BLaER1 (cell line): ENCODE measurements at regions not wholly inside any gene's neighbourhood (a gene's known extent, or its start where the extent isn't known, plus 50 kb on each side); places are given as distances from the start of the nearest gene placed in this dataset.

Experiments
- H3K27ac ChIP-seq: shearing (Covaris generic); formaldehyde crosslinking; 2 replicates; pipeline ENCODE4 v1.8.1; 2022
- H3K27me3 ChIP-seq: shearing (Covaris generic); formaldehyde crosslinking; 2 replicates; pipeline ENCODE4 v1.8.1; 2022
- H3K36me3 ChIP-seq: shearing (Covaris generic); formaldehyde crosslinking; 2 replicates; pipeline ENCODE4 v1.8.1; 2022
- H3K4me1 ChIP-seq: shearing (Covaris generic); formaldehyde crosslinking; 2 replicates; pipeline ENCODE4 v1.8.1; 2022
- H3K4me2 ChIP-seq: shearing (Covaris generic); formaldehyde crosslinking; 2 replicates; pipeline ENCODE4 v1.8.1; 2022
- H3K4me3 ChIP-seq: shearing (Covaris generic); formaldehyde crosslinking; 2 replicates; pipeline ENCODE4 v1.8.1; 2022
- H3K9ac ChIP-seq: shearing (Covaris generic); formaldehyde crosslinking; 2 replicates; pipeline ENCODE4 v1.8.1; 2022
- H3K9me3 ChIP-seq: shearing (Covaris generic); formaldehyde crosslinking; 2 replicates; pipeline ENCODE4 v1.8.1; 2022
- H4K20me1 ChIP-seq: shearing (Covaris generic); formaldehyde crosslinking; 2 replicates; pipeline ENCODE4 v1.8.1; 2022
- Cebpa-rat ChIP-seq: shearing (Covaris generic); IDR thresholded peaks from 2 replicates; pipeline ENCODE4 v1.8.1; 2022

DNA sequence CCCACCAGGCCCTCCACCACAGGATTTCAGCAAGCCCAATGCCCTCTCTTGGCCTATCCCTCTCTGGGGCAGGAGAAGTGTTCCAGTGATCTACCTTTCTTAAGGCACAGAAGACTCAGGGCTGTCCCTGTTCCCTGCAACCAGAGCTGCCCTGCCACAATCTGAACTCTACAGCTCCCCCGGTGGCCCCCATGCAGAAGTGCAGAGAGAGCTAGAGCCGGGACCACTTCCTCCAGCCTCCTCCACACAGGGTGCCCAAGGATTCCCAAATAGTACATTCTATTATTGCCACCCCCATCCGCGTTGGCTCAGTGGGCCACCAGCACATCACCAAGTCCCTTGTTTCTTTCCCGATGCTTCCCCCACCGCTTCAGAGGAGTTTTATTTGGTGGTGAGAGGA, 114.8 kb upstream of the PTPRM start:
- no peaks in the 10 kb centered on the region for H4K20me1 ChIP-seq
- no peak overlapping the region for H3K27ac ChIP-seq
- H3K27me3 ChIP-seq, result no peaks in the 10 kb centered on the region
- H3K4me3 ChIP-seq, result no peak overlapping the region
- no peak overlapping the region for H3K9ac ChIP-seq
- no peaks in the 10 kb centered on the region for H3K9me3 ChIP-seq
- no peaks in the 10 kb centered on the region for H3K36me3 ChIP-seq
- TF ChIP-seq Cebpa-rat, result no peak
- H3K4me1 ChIP-seq, result no peaks in the 10 kb centered on the region
- H3K4me2 ChIP-seq, result no peak overlapping the region

GRCh38 chr18:7454429-7454828, 112.7 kb upstream of the PTPRM start:
- TF ChIP-seq Cebpa-rat, result no peak
- no peaks in the 10 kb centered on the region for H3K36me3 ChIP-seq
- H3K27me3 ChIP-seq, result no peaks in the 10 kb centered on the region
- no peaks in the 10 kb centered on the region for H3K9me3 ChIP-seq
- H3K4me1 ChIP-seq, result no peaks in the 10 kb centered on the region
- no peak overlapping the region for H3K9ac ChIP-seq
- no peaks in the 10 kb centered on the region for H4K20me1 ChIP-seq
- H3K4me3 ChIP-seq, result no peak overlapping the region
- no peak overlapping the region for H3K4me2 ChIP-seq
- no peak overlapping the region for H3K27ac ChIP-seq

- Histone ChIP-seq H3K27me3 (no peaks in the 10 kb centered on the region), H3K4me1 (no peaks in the 10 kb centered on the region), H3K36me3 (no peaks in the 10 kb centered on the region), H3K9ac (no peak overlapping the region), H3K27ac (no peak overlapping the region), H4K20me1 (no peaks in the 10 kb centered on the region), H3K9me3 (no peaks in the 10 kb centered on the region), H3K4me3 (no peak overlapping the region), H3K4me2 (no peak overlapping the region)
- no peak for TF ChIP-seq Cebpa-rat
Measured at GRCh38 chr18:7456376-7456775, 110.7 kb upstream of the PTPRM start.

GRCh38 chr18:7457262-7457661, 109.9 kb upstream of the PTPRM start:
- Histone ChIP-seq H3K4me3 (no peak overlapping the region), H3K27me3 (no peaks in the 10 kb centered on the region), H3K36me3 (no peaks in the 10 kb centered on the region), H3K9ac (no peak overlapping the region), H4K20me1 (no peaks in the 10 kb centered on the region), H3K4me2 (no peak overlapping the region), H3K27ac (no peak overlapping the region), H3K9me3 (no peaks in the 10 kb centered on the region), H3K4me1 (no peaks in the 10 kb centered on the region)
- no peak for TF ChIP-seq Cebpa-rat

DNA sequence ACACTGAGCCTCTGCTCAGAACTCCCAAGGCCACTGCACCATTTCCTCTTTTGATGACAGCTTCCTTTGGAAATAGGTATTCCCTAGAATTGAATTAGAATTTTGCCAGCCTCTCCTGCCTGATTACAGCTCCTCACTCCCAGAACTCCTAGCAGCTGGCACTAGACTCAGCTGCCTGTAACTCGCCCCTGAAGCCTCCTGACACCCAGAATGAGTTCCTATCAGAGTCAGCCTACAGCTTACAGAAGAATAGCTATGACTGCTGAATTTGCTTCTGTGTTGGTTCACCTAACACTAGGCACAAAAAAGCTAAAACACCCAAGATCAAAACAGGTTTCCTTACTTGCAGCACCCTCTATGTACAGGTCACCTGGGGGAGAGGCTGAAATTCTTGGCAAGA, 108.2 kb upstream of the PTPRM start:
- no peak overlapping the region for H3K9ac ChIP-seq
- no peaks in the 10 kb centered on the region for H3K9me3 ChIP-seq
- no peaks in the 10 kb centered on the region for H3K27me3 ChIP-seq
- no peak overlapping the region for H3K27ac ChIP-seq
- H3K4me3 ChIP-seq, result no peak overlapping the region
- H3K36me3 ChIP-seq, result no peaks in the 10 kb centered on the region
- no peaks in the 10 kb centered on the region for H4K20me1 ChIP-seq
- TF ChIP-seq Cebpa-rat, result no peak
- no peaks in the 10 kb centered on the region for H3K4me1 ChIP-seq
- no peak overlapping the region for H3K4me2 ChIP-seq

- no peaks in the 10 kb centered on the region for H3K4me1 ChIP-seq
- TF ChIP-seq Cebpa-rat, result no peak
- no peak overlapping the region for H3K9ac ChIP-seq
- H3K36me3 ChIP-seq, result no peaks in the 10 kb centered on the region
- H3K27ac ChIP-seq, result no peak overlapping the region
- no peaks in the 10 kb centered on the region for H3K27me3 ChIP-seq
- H3K9me3 ChIP-seq, result no peaks in the 10 kb centered on the region
- no peaks in the 10 kb centered on the region for H4K20me1 ChIP-seq
- no peak overlapping the region for H3K4me3 ChIP-seq
- H3K4me2 ChIP-seq, result no peak overlapping the region
Measured at GRCh38 chr18:7459851-7460770, 107.0 kb upstream of the PTPRM start.

GRCh38 chr18:7464245-7464966, 102.7 kb upstream of the PTPRM start:
- no peaks in the 10 kb centered on the region for H3K27me3 ChIP-seq

GRCh38 chr18:7466190-7466589, 100.9 kb upstream of the PTPRM start:
- H3K4me1 ChIP-seq, result peaks cover 31% of the 10 kb centered on the region
- 0 out of 2 replicates have a peak overlapping the region, but pooled peaks have one; percentile 3 for H3K4me2 ChIP-seq
- no peak overlapping the region for H3K9ac ChIP-seq
- no peaks in the 10 kb centered on the region for H3K36me3 ChIP-seq
- no peaks in the 10 kb centered on the region for H4K20me1 ChIP-seq
- no peaks in the 10 kb centered on the region for H3K9me3 ChIP-seq
- H3K27me3 ChIP-seq, result no peaks in the 10 kb centered on the region
- no peak overlapping the region for H3K27ac ChIP-seq
- no peak overlapping the region for H3K4me3 ChIP-seq
- TF ChIP-seq Cebpa-rat, result no peak

More at GRCh38 chr18:7464245-7464966, 102.7 kb upstream of the PTPRM start:
- H4K20me1 ChIP-seq, result no peaks in the 10 kb centered on the region
- H3K4me1 ChIP-seq, result peaks cover 27% of the 10 kb centered on the region
- no peaks in the 10 kb centered on the region for H3K9me3 ChIP-seq
- H3K36me3 ChIP-seq, result no peaks in the 10 kb centered on the region
- H3K9ac ChIP-seq, result no peak overlapping the region
- no peak overlapping the region for H3K4me2 ChIP-seq
- TF ChIP-seq Cebpa-rat, result no peak
- H3K4me3 ChIP-seq, result no peak overlapping the region
- H3K27ac ChIP-seq, result no peak overlapping the region

GRCh38 chr18:7467708-7468466, 99.2 kb upstream of the PTPRM start:
- TF ChIP-seq Cebpa-rat, result no peak
- Histone ChIP-seq H3K27me3 (no peaks in the 10 kb centered on the region), H3K4me1 (peaks cover 31% of the 10 kb centered on the region), H4K20me1 (no peaks in the 10 kb centered on the region), H3K36me3 (no peaks in the 10 kb centered on the region), H3K9me3 (no peaks in the 10 kb centered on the region), H3K4me3 (no peak overlapping the region), H3K4me2 (peak overlapping the region; percentile 63), H3K9ac (no peak overlapping the region), H3K27ac (no peak overlapping the region)
